ENCODE measurements at regions not wholly inside any gene's neighbourhood (a gene's known extent, or its start where the extent isn't known, plus 50 kb on each side); places are given as distances from the start of the nearest gene placed in this dataset.
"Not testable (repeated sequence)": the region's sequence is repeated elsewhere in the genome, so short reads cannot be mapped to it uniquely, and the experiment has no call there.

DNA sequence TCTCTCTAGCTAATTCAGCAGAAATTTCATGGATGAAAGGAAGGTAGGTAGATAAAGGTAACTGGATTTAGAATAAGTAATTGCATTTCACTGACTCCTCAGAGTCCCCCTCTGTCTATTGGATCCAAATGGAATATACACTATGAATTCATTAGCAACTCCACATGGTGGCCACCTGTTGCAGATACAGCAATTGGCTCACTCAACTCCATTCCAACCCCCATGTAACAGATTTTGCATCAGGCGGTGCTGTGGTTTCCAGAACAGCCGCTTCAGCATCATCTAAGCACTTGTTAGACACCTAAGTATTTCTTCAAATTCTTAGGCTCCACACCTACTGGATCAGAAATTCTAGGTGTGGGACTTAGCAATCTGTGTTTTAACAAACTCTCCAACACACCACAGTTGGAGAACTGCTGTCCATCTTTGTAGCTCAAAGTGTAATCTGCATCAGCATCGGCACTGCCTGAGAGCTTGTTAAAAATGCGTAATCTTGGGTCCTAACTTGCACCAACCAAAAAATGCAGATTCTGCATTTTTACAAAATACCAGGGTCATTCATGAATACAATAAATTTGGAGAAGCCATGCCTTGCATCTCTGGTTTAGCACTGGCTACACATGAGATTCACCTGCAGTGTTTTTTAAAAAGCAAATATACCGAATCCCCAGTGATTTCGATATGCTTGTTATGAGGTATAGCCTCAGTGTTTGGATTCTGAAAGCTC is 413.8 kb upstream of the CD180 start:
- DNase-seq: no peak

GRCh38 chr5:67607958-67608357 is 411.4 kb upstream of the CD180 start:
- no peak for DNase-seq

GRCh38 chr5:67606586-67606947 is 410.0 kb upstream of the CD180 start:
- DNase-seq: no peak

DNA sequence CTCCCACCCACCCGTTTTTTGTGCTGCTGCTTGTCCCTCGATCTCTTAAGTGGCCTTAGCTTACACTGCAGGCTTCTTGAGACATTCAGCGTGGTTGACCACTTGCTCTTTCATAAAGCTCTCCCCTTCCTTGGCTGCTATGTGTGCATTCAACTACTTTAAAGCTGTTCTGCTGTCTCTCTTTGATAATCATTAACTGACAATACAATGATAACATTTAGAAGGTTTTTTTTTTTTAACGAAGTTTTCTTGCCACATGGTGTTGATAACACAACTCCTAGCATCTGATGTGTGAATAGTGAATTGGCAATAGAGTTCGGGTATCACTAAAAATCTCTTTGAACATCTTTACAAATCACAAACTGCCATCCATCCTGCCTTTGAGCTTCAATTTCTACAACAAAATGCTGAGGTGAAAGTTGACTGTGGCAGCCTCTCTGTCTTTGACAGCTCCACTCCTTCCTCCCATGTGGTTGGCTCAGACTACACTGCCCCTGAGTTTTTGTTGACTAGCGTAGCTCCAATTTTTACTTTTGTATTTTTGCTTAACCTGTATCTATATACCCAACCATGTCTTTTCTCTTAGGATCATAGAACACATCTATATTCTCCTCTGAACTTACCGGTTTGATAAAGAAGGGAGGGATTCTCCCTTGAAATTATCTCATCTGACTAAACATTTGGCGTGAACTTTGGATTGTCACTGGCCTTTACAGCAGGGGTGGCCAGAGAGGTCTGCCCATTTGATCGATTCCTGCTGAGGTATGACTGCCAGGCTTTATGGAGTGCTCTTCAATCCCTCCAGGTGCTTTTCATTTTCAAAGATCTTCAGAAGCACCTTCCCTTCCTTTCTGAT is 409.4 kb upstream of the CD180 start:
- no peak for DNase-seq

- no peak for DNase-seq
Observed at GRCh38 chr5:67591491-67591890, 394.9 kb upstream of the CD180 start.

- no peak for DNase-seq
Observed at GRCh38 chr5:67588389-67588788, 391.8 kb upstream of the CD180 start.

DNA sequence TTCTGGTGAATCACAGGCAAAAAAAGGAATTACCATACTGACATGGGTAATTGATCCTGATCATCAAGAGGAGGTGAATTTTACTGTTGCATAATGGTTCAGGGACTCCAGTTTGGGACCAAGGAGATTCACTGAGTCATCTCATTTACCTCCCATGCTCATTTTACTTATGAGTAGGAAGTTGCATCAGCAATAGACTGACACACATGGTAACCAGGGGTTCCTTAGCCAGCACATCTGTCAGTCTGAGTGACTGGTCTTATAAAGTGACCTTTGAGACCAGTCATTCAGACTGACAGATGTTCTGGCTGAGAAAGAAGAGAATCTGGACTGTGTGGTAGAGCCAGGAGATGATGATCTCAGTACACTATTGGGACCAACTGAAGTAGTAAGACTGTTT is 384.6 kb upstream of the CD180 start:
- DNase-seq: no peak

GRCh38 chr5:67578011-67578410 is 381.4 kb upstream of the CD180 start:
- DNase-seq: no peak

- no peak for DNase-seq
Observed at GRCh38 chr5:67577424-67577823, 380.8 kb upstream of the CD180 start.

GRCh38 chr5:67576112-67576511 is 379.5 kb upstream of the CD180 start:
- DNase-seq: no peak

DNA sequence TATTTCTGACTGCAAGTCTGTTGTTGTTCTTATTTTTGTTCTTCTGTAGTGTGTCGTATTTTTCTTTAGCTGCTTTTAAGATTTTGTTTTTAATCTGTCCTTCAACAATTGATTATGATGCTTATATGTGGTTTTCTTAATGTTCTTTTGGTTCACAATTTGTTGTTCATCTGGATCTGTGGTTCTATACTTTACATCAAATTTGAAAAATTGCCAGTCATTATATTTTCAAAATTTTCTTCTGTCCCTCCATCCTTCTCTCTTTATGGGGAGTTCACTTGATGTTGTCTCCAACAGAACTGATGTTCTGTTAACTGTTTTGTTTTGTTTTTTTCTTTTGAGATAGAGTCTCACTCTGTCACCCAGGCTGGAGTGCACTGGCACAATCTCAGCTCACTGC is 378.5 kb upstream of the CD180 start:
- no peak for DNase-seq

DNA sequence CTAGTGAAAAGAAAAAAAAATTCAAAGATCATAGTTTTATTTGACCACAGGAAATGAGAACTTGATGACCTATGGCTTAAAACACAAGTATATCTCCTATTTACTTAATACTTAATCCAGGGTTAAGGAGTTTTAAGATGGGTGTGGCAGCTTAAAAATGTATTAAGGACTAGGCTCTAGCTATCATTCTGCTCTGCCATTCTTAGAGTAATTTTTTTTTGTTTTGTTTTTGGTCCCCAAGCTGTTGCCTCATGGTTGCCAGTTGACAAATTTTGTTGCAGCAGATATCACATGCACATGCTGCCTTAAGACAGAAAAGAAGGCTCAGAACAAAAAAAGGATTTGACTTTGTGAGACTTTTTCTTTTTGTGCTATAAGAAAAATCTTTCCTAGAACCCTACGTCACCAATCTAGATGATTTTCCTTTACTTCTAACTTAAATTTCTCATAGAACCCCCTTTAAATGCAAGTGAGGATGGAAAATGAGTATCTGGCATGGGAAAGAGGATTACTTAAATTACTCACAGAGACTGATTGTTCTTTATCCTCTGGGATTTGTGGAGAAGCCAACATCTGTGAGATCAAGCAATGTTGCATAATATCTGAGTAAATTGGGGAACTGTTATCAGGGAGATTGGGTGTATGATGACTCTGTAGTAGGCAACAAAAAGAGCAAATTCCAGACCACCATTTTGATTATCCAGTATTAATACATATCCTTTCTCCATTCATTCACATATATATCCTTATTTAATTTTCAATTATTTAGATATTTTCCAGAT is 364.7 kb upstream of the CD180 start:
- no peak for DNase-seq

GRCh38 chr5:67552773-67553172 is 356.2 kb upstream of the CD180 start:
- DNase-seq: no peak

DNA sequence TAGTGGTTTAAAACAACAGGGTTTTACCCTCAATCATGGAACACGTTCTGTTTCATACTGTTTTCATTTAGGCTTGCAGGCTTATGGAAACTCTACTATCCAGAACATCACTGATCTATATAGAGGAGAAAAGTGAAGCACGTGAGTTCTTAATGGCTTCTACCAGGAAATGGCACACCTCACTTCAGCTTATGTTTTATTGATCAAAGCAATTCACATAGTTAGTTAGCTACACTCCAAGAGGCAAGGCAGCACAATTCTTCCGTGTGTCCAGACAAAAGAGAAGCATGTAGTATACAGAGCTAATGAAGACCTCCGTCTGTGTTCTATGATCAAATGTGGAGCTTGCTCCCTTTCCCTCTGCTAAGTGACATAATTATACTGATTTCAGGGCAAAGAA is 353.3 kb upstream of the CD180 start:
- peak; percentile 41 for DNase-seq

GRCh38 chr5:67549296-67549618 is 352.7 kb upstream of the CD180 start:
- DNase-seq: no peak

GRCh38 chr5:67548520-67549295 is 352.1 kb upstream of the CD180 start:
- DNase-seq: no peak

GRCh38 chr5:67547682-67548081 is 351.1 kb upstream of the CD180 start:
- DNase-seq: no peak

GRCh38 chr5:67544942-67545341 is 348.3 kb upstream of the CD180 start:
- not testable (repeated sequence) for DNase-seq

DNA sequence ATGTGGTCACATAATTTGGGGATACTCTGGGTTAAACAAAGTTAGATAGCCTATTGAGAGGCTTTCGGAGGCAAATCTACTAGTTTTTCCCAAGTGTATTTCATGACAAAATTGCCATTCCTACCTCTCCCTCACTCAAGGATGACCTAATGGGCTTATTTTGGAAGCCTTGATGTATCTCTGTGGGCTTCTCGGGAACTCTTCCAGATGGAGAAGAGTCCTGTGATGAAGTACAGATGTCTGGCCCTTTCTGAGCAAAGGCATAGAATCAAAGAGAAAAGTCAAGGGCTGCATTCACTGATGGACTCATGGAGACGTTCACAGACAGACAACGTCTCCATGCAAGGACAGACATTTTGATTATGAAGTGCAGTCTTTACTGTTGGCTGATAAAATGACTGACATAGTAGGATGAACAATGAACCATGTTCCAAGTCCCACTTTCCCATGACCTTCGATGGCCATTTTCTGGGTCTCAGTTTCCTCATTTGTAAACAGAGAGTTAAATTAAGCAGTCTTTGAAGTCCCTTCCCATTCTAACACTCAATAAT is 347.2 kb upstream of the CD180 start:
- no peak for DNase-seq

- DNase-seq: no peak
Observed at GRCh38 chr5:67542479-67542878, 345.9 kb upstream of the CD180 start.

- no peak for DNase-seq
Observed at GRCh38 chr5:67541875-67542274, 345.3 kb upstream of the CD180 start.

GRCh38 chr5:67538855-67539506 is 342.4 kb upstream of the CD180 start:
- no peak for DNase-seq

Data from DMS153 (cell line).